ENCODE measurements at regions not wholly inside any gene's neighbourhood (a gene's known extent, or its start where the extent isn't known, plus 50 kb on each side); places are given as distances from the start of the nearest gene placed in this dataset.
"Not testable (repeated sequence)": the region's sequence is repeated elsewhere in the genome, so short reads cannot be mapped to it uniquely, and the experiment has no call there.

GRCh38 chr7:66454600-66455225 lies 174.0 kb upstream of the KCTD7 start:
- no peak for DNase-seq (ENCODE audit: low spot score)
- in situ Hi-C loops (cut with HindIII; ENCODE audit: low sequenced_read_pairs), result no loop called here

GRCh38 chr7:66455432-66455831 lies 173.2 kb upstream of the KCTD7 start:
- DNase-seq (ENCODE audit: low spot score); in situ Hi-C loops (cut with HindIII; ENCODE audit: low sequenced_read_pairs): not testable (repeated sequence)

GRCh38 chr7:66456431-66456830 lies 172.2 kb upstream of the KCTD7 start:
- in situ Hi-C loops (cut with HindIII; ENCODE audit: low sequenced_read_pairs); DNase-seq (ENCODE audit: low spot score): not testable (repeated sequence)

- DNase-seq (ENCODE audit: low spot score); in situ Hi-C loops (cut with HindIII; ENCODE audit: low sequenced_read_pairs): not testable (repeated sequence)
Measured at GRCh38 chr7:66458991-66459390, 169.7 kb upstream of the KCTD7 start.

GRCh38 chr7:66459783-66460413 lies 168.8 kb upstream of the KCTD7 start:
- in situ Hi-C loops (cut with HindIII; ENCODE audit: low sequenced_read_pairs), result not testable (repeated sequence)

GRCh38 chr7:66460921-66461361 lies 167.7 kb upstream of the KCTD7 start:
- DNase-seq (ENCODE audit: low spot score), result no peak
- in situ Hi-C loops (cut with HindIII; ENCODE audit: low sequenced_read_pairs), result no loop called here

More at GRCh38 chr7:66459783-66460413, 168.8 kb upstream of the KCTD7 start:
- not testable (repeated sequence) for DNase-seq (ENCODE audit: low spot score)

GRCh38 chr7:66461397-66461796 lies 167.3 kb upstream of the KCTD7 start:
- DNase-seq (ENCODE audit: low spot score); in situ Hi-C loops (cut with HindIII; ENCODE audit: low sequenced_read_pairs): not testable (repeated sequence)

- DNase-seq (ENCODE audit: low spot score); in situ Hi-C loops (cut with HindIII; ENCODE audit: low sequenced_read_pairs): not testable (repeated sequence)
Measured at GRCh38 chr7:66462831-66463230, 165.8 kb upstream of the KCTD7 start.

- no peak for DNase-seq (ENCODE audit: low spot score)
- in situ Hi-C loops (cut with HindIII; ENCODE audit: low sequenced_read_pairs), result no loop called here
Measured at GRCh38 chr7:66464059-66464458, 164.6 kb upstream of the KCTD7 start.

- in situ Hi-C loops (cut with HindIII; ENCODE audit: low sequenced_read_pairs), result no loop called here
- no peak for DNase-seq (ENCODE audit: low spot score)
Measured at GRCh38 chr7:66466081-66466600, 162.5 kb upstream of the KCTD7 start.

- in situ Hi-C loops (cut with HindIII; ENCODE audit: low sequenced_read_pairs), result no loop called here
- no peak for DNase-seq (ENCODE audit: low spot score)
Measured at GRCh38 chr7:66467887-66468286, 160.8 kb upstream of the KCTD7 start.

GRCh38 chr7:66473064-66473463 lies 155.6 kb upstream of the KCTD7 start:
- in situ Hi-C loops (cut with HindIII; ENCODE audit: low sequenced_read_pairs); DNase-seq (ENCODE audit: low spot score): not testable (repeated sequence)

- in situ Hi-C loops (cut with HindIII; ENCODE audit: low sequenced_read_pairs), result no loop called here
- no peak for DNase-seq (ENCODE audit: low spot score)
Measured at GRCh38 chr7:66474441-66474840, 154.2 kb upstream of the KCTD7 start.

GRCh38 chr7:66476056-66476455 lies 152.6 kb upstream of the KCTD7 start:
- DNase-seq (ENCODE audit: low spot score); in situ Hi-C loops (cut with HindIII; ENCODE audit: low sequenced_read_pairs): not testable (repeated sequence)

- in situ Hi-C loops (cut with HindIII; ENCODE audit: low sequenced_read_pairs); DNase-seq (ENCODE audit: low spot score): not testable (repeated sequence)
Measured at GRCh38 chr7:66477822-66478397, 150.8 kb upstream of the KCTD7 start.

- in situ Hi-C loops (cut with HindIII; ENCODE audit: low sequenced_read_pairs); DNase-seq (ENCODE audit: low spot score): not testable (repeated sequence)
Measured at GRCh38 chr7:66481229-66481628, 147.5 kb upstream of the KCTD7 start.

- DNase-seq (ENCODE audit: low spot score); in situ Hi-C loops (cut with HindIII; ENCODE audit: low sequenced_read_pairs): not testable (repeated sequence)
Measured at GRCh38 chr7:66489065-66489464, 139.6 kb upstream of the KCTD7 start.

- DNase-seq (ENCODE audit: low spot score); in situ Hi-C loops (cut with HindIII; ENCODE audit: low sequenced_read_pairs): not testable (repeated sequence)
Measured at GRCh38 chr7:66489741-66490140, 138.9 kb upstream of the KCTD7 start.

- DNase-seq (ENCODE audit: low spot score); in situ Hi-C loops (cut with HindIII; ENCODE audit: low sequenced_read_pairs): not testable (repeated sequence)
Measured at GRCh38 chr7:66490979-66491378, 137.7 kb upstream of the KCTD7 start.

GRCh38 chr7:66492405-66492804 lies 136.3 kb upstream of the KCTD7 start:
- DNase-seq (ENCODE audit: low spot score); in situ Hi-C loops (cut with HindIII; ENCODE audit: low sequenced_read_pairs): not testable (repeated sequence)
